Fibroblast of pulmonary artery (primary cell): ENCODE measurements at regions not wholly inside any gene's neighbourhood (a gene's known extent, or its start where the extent isn't known, plus 50 kb on each side); places are given as distances from the start of the nearest gene placed in this dataset.

Experiments
- DNase-seq: peaks from one replicate; pipeline ENCODE4 v3.0.0-alpha.2; 2010; ENCODE audit warnings: low read depth
- H3K4me3 ChIP-seq: replicated peaks from 2 replicates; pipeline ENCODE4 v1.5.1; 2011; ENCODE audit warnings: low read depth, mild to moderate bottlenecking, control low read depth, low read length, moderate library complexity
- TF ChIP-seq, protein P1 (sequence below): IDR thresholded peaks from 2 replicates; pipeline ENCODE4 v1.5.1; 2011; ENCODE audit warnings: mild to moderate bottlenecking, control low read depth, low read length, inconsistent platforms; ENCODE audit errors: missing control alignments

DNA sequence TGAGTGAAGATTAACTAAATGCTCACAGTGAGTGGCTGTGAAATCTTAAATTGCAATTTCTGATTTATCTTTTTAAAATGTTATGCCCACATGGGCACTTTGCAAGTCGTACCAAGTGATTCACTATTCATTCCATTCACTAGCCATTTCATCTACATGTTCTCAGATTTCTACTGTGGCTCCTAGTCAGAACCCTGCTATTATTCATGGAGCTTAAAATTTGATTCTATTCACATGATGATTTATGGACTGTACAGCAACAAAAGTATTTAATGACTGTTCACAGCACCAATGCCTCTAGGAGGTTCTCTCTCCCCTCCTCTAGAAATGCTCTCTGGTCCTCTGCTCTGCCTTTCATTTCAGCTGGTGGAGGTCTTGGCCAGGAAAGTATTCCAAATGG, 133.5 kb upstream of the MAP3K7 start:
- DNase-seq: no peak

DNA sequence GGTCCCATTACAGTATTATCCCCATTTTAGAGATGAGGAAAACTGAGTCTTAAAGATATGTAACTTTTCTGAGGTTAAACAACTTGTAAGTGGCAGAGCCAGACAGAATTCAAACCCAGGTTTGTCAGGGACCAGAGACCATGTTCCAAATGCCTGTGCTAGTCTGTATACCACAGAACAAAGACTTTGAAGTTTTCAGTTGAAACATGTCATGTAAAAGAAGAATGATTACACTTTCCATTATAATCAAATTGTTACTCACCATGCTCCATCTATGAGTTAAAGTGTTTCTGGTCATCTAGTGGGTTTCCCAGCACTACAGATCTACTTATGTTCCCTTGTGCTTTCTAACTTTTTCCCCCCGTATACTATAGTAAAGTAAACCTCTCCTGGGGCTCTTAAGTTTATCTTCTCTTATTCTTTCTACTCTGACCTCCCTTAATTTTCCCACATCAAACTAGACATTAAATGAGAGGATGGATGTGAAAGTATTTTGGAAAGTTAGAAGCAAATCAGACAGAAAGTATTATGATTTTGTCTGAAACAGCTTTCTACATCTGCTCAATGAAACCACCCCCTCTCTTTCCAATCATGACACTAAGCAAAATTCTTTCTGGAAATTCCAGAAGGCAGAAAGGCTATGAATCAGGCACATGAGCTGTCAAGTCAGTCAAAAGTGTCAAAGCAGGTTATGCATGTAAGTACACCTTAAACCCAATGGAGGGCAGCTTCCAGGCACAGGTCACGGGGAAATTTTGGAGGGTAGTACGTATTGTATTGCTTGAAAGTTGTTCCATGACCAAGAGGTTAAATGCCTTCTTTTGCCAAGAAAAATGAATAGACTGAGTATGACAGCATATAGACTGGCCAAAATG, 132.7 kb upstream of the MAP3K7 start:
- H3K4me3 ChIP-seq: no peak overlapping the region
- DNase-seq: no peak
- TF ChIP-seq, protein P1, sequence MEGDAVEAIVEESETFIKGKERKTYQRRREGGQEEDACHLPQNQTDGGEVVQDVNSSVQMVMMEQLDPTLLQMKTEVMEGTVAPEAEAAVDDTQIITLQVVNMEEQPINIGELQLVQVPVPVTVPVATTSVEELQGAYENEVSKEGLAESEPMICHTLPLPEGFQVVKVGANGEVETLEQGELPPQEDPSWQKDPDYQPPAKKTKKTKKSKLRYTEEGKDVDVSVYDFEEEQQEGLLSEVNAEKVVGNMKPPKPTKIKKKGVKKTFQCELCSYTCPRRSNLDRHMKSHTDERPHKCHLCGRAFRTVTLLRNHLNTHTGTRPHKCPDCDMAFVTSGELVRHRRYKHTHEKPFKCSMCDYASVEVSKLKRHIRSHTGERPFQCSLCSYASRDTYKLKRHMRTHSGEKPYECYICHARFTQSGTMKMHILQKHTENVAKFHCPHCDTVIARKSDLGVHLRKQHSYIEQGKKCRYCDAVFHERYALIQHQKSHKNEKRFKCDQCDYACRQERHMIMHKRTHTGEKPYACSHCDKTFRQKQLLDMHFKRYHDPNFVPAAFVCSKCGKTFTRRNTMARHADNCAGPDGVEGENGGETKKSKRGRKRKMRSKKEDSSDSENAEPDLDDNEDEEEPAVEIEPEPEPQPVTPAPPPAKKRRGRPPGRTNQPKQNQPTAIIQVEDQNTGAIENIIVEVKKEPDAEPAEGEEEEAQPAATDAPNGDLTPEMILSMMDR: no peak

More for the DNA sequence above, 133.5 kb upstream of the MAP3K7 start:
- H3K4me3 ChIP-seq: no peak overlapping the region
- TF ChIP-seq, protein P1: no peak

DNA sequence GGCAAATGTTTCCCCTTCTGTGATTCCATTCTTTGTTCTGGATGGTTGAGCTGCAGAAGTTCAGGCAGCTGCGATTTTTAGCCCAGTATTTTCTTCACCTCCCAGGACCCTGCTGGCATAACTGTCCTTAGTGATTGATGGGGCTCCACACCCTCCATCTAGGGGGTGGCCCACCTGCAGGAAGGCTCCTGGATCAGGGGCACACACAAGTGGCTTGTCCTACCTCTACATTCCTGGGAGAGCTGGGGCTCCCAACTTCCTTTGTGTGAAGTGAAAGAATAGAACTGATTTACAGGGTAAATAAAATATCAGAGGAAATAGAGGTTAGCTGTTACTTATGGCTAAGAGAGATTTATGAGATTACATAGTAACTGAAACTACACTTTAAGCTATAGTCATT, 129.5 kb upstream of the MAP3K7 start:
- no peak for DNase-seq
- H3K4me3 ChIP-seq: no peak overlapping the region
- TF ChIP-seq, protein P1: no peak

GRCh38 chr6:90715093-90715655, 128.3 kb upstream of the MAP3K7 start:
- DNase-seq: peak; percentile 22
- TF ChIP-seq, protein P1: no peak
- no peak overlapping the region for H3K4me3 ChIP-seq

DNA sequence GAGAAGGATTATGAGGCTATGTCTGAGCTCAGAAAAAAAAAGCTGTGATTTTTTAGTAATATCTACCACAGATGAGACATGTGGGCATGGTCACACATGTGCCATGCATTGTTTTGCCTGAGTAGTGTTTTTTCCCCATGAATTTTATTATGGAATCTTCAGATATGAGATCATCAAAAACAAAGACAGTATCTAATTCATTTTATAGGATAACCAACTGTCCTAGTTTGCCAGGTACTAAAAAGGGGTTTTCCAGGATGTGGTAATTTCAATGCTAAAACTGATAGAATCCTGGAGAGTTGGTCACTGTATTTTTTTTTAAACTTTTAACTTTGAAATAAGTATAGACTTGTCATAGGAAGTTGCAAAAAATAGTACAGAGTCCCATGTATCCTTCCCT, 127.4 kb upstream of the MAP3K7 start:
- DNase-seq: no peak
- TF ChIP-seq, protein P1: no peak
- H3K4me3 ChIP-seq: no peak overlapping the region

- no peak overlapping the region for H3K4me3 ChIP-seq
- DNase-seq: peak; percentile 5
- TF ChIP-seq, protein P1: no peak
These were observed 125.2 kb upstream of the MAP3K7 start for GRCh38 chr6:90712114-90712513.
